Left ventricle myocardium superior (tissue), 1 donor: ENCODE measurements at regions not wholly inside any gene's neighbourhood (a gene's known extent, or its start where the extent isn't known, plus 50 kb on each side); places are given as distances from the start of the nearest gene placed in this dataset.

Source experiments
- ATAC-seq: fragments of 200-7000 bp; cut with Tn5 transposase; one replicate; pipeline ENCODE4 v1.9.1; 2020; ENCODE audit warnings: mild to moderate bottlenecking, moderate library complexity
- DNase-seq: peaks from one replicate; pipeline ENCODE4 v3.0.0-alpha.2; 2020
- intact Hi-C: fragments of 100-400 bp; cut with micrococcal nuclease; formaldehyde crosslinking; loops from one replicate; pipeline ENCODE4 v1.11.0; 2022
- donor health status: DM: no; HTN: yes; CAD: no; lungs with severe emphysema.

GRCh38 chr21:19261731-19262376 lies 858.3 kb upstream of the TMPRSS15 start:
- DNase-seq (no peak), ATAC-seq (peak; percentile 55)
- intact Hi-C loops, result no loop called here

- no peak for ATAC-seq
- intact Hi-C loops, result no loop called here
- DNase-seq, result no peak
These were observed 863.1 kb upstream of the TMPRSS15 start for GRCh38 chr21:19266636-19267035.

- intact Hi-C loops, result no loop called here
- ATAC-seq, result no peak
- no peak for DNase-seq
These were observed 865.1 kb upstream of the TMPRSS15 start for GRCh38 chr21:19268686-19269085.

- ATAC-seq (no peak), DNase-seq (no peak)
- intact Hi-C loops, result no loop called here
These were observed 871.5 kb upstream of the TMPRSS15 start for GRCh38 chr21:19275065-19275464.

GRCh38 chr21:19276665-19277064 lies 873.1 kb upstream of the TMPRSS15 start:
- no peak for ATAC-seq

GRCh38 chr21:19286876-19287275 lies 883.3 kb upstream of the TMPRSS15 start:
- DNase-seq (no peak), ATAC-seq (no peak)
- intact Hi-C loops, result no loop called here

More at GRCh38 chr21:19276665-19277064, 873.1 kb upstream of the TMPRSS15 start:
- intact Hi-C loops, result no loop called here
- DNase-seq, result no peak

GRCh38 chr21:19290328-19290727 lies 886.7 kb upstream of the TMPRSS15 start:
- DNase-seq, result no peak
- intact Hi-C loops, result no loop called here
- ATAC-seq, result no peak

GRCh38 chr21:19320291-19320690 lies 916.7 kb upstream of the TMPRSS15 start:
- intact Hi-C loops, result no loop called here
- no peak for ATAC-seq
- no peak for DNase-seq

- ATAC-seq (no peak), DNase-seq (no peak)
- intact Hi-C loops, result no loop called here
These were observed 918.1 kb upstream of the TMPRSS15 start for GRCh38 chr21:19321688-19322087.

GRCh38 chr21:19322360-19322759 lies 918.8 kb upstream of the TMPRSS15 start:
- intact Hi-C loops, result no loop called here
- DNase-seq, result no peak
- no peak for ATAC-seq

GRCh38 chr21:19326531-19327319 lies 923.1 kb upstream of the TMPRSS15 start:
- no peak for DNase-seq
- no peak for ATAC-seq
- intact Hi-C loops, result no loop called here

GRCh38 chr21:19328954-19329353 lies 925.4 kb upstream of the TMPRSS15 start:
- no peak for DNase-seq
- intact Hi-C loops, result no loop called here
- no peak for ATAC-seq

- intact Hi-C loops, result no loop called here
- ATAC-seq (no peak), DNase-seq (no peak)
These were observed 936.7 kb upstream of the TMPRSS15 start for GRCh38 chr21:19340303-19340702.

GRCh38 chr21:19340954-19341353 lies 937.4 kb upstream of the TMPRSS15 start:
- no peak for ATAC-seq
- intact Hi-C loops, result no loop called here
- no peak for DNase-seq

GRCh38 chr21:19343711-19344110 lies 940.1 kb upstream of the TMPRSS15 start:
- intact Hi-C loops, result no loop called here
- DNase-seq (no peak), ATAC-seq (no peak)

- ATAC-seq, result no peak
- intact Hi-C loops, result no loop called here
These were observed 946.7 kb upstream of the TMPRSS15 start for GRCh38 chr21:19350286-19350685.

GRCh38 chr21:19353256-19353655 lies 949.7 kb upstream of the TMPRSS15 start:
- DNase-seq (no peak), ATAC-seq (no peak)
- intact Hi-C loops, result no loop called here

More at GRCh38 chr21:19350286-19350685, 946.7 kb upstream of the TMPRSS15 start:
- no peak for DNase-seq

- DNase-seq (no peak), ATAC-seq (no peak)
- intact Hi-C loops, result no loop called here
These were observed 965.4 kb upstream of the TMPRSS15 start for GRCh38 chr21:19368944-19369343.

GRCh38 chr21:19392390-19392789 lies 988.8 kb upstream of the TMPRSS15 start:
- ATAC-seq, result no peak
- intact Hi-C loops, result no loop called here
- DNase-seq, result no peak

- DNase-seq, result no peak
- intact Hi-C loops, result no loop called here
- ATAC-seq, result no peak
These were observed 996.7 kb upstream of the TMPRSS15 start for GRCh38 chr21:19400223-19400770.

- DNase-seq (no peak), ATAC-seq (no peak)
- intact Hi-C loops, result no loop called here
These were observed 999.3 kb upstream of the TMPRSS15 start for GRCh38 chr21:19402870-19403269.
